AG04450 (cell line): ENCODE measurements at regions not wholly inside any gene's neighbourhood (a gene's known extent, or its start where the extent isn't known, plus 50 kb on each side); places are given as distances from the start of the nearest gene placed in this dataset.

Source experiments
- CTCF ChIA-PET: fragments of 300-600, 350-600 bp; formaldehyde crosslinking; extraction: SDS; loops from one replicate; lab custom pipeline; 2022; ENCODE audit warnings: antibody characterized with exemption, inconsistent platforms; lab: Charles Lee
- POLR2A ChIA-PET: fragments of 350-600 bp; formaldehyde crosslinking; extraction: SDS; loops from one replicate; lab custom pipeline; 2021; ENCODE audit warnings: antibody characterized with exemption, inconsistent platforms; lab: Yijun Ruan, JAX
- DNase-seq: peaks from one replicate; pipeline ENCODE4 v3.0.0-alpha.2; 2011; ENCODE audit warnings: low read depth, low spot score
- H3K27ac ChIP-seq: one replicate; pipeline ENCODE4 v1.5.1; 2012; ENCODE audit warnings: low read depth, low read length, control low read depth
- H3K27me3 ChIP-seq: one replicate; pipeline ENCODE4 v1.6.0; 2012; ENCODE audit warnings: low read length; ENCODE audit not compliant: control insufficient read depth, insufficient read depth
- H3K4me3 ChIP-seq: 2 replicates; pipeline ENCODE4 v1.5.1; 2011; ENCODE audit warnings: mild to moderate bottlenecking, low read depth, low read length, control low read depth
- H3K9me3 ChIP-seq: 2 replicates; pipeline ENCODE4 v1.5.1; 2012; ENCODE audit warnings: low read length; ENCODE audit not compliant: control insufficient read depth, insufficient read depth
- CTCF ChIP-seq: IDR thresholded peaks from 2 replicates; pipeline ENCODE4 v1.5.1; 2011; ENCODE audit warnings: low read depth, low read length, control low read depth, inconsistent platforms

- H3K9me3 ChIP-seq, result peaks cover 4% of the 10 kb centered on the region
- H3K27ac ChIP-seq, result no peak overlapping the region
- H3K4me3 ChIP-seq, result no peak overlapping the region
- TF ChIP-seq CTCF, result no peak
- H3K27me3 ChIP-seq, result no peaks in the 10 kb centered on the region
- DNase-seq, result no peak
- CTCF ChIA-PET, result interaction anchor here (1.0 kb wide), 1 partner anchor 33 kb away, joined by 3 read pairs; no protein-coding TSS in a partner anchor
- POLR2A ChIA-PET, result no interaction called here
Measured at GRCh38 chr19:27748551-27749152, 1464.3 kb downstream of the UQCRFS1 start.

GRCh38 chr19:27746691-27747380 is 1466.1 kb downstream of the UQCRFS1 start:
- H3K9me3 ChIP-seq, result peaks cover 4% of the 10 kb centered on the region; the same call in 1 of the 2 replicates
- DNase-seq, result no peak
- H3K27ac ChIP-seq, result peak overlapping the region; percentile 21
- H3K4me3 ChIP-seq, result no peak overlapping the region
- ChIA-PET POLR2A (no interaction called here), CTCF (no interaction called here)
- no peaks in the 10 kb centered on the region for H3K27me3 ChIP-seq
- TF ChIP-seq CTCF, result peak; percentile 17; the same call in 1 of the 2 replicates

GRCh38 chr19:27745978-27746542 is 1466.9 kb downstream of the UQCRFS1 start:
- TF ChIP-seq CTCF, result no peak
- ChIA-PET CTCF (no interaction called here), POLR2A (no interaction called here)
- H3K9me3 ChIP-seq, result peaks cover 4% of the 10 kb centered on the region; the same call in 1 of the 2 replicates
- no peak overlapping the region for H3K27ac ChIP-seq
- no peak for DNase-seq
- no peak overlapping the region for H3K4me3 ChIP-seq
- H3K27me3 ChIP-seq, result no peaks in the 10 kb centered on the region

- DNase-seq, result no peak
- Histone ChIP-seq H3K9me3 (peaks cover 4% of the 10 kb centered on the region; the same call in 1 of the 2 replicates), H3K27me3 (no peaks in the 10 kb centered on the region), H3K4me3 (no peak overlapping the region), H3K27ac (no peak overlapping the region)
- CTCF ChIA-PET, result no interaction called here
- no peak for TF ChIP-seq CTCF
- POLR2A ChIA-PET, result no interaction called here
Measured at GRCh38 chr19:27744926-27745768, 1467.8 kb downstream of the UQCRFS1 start.
